ENCODE measurements at regions not wholly inside any gene's neighbourhood (a gene's known extent, or its start where the extent isn't known, plus 50 kb on each side); places are given as distances from the start of the nearest gene placed in this dataset.

DNA sequence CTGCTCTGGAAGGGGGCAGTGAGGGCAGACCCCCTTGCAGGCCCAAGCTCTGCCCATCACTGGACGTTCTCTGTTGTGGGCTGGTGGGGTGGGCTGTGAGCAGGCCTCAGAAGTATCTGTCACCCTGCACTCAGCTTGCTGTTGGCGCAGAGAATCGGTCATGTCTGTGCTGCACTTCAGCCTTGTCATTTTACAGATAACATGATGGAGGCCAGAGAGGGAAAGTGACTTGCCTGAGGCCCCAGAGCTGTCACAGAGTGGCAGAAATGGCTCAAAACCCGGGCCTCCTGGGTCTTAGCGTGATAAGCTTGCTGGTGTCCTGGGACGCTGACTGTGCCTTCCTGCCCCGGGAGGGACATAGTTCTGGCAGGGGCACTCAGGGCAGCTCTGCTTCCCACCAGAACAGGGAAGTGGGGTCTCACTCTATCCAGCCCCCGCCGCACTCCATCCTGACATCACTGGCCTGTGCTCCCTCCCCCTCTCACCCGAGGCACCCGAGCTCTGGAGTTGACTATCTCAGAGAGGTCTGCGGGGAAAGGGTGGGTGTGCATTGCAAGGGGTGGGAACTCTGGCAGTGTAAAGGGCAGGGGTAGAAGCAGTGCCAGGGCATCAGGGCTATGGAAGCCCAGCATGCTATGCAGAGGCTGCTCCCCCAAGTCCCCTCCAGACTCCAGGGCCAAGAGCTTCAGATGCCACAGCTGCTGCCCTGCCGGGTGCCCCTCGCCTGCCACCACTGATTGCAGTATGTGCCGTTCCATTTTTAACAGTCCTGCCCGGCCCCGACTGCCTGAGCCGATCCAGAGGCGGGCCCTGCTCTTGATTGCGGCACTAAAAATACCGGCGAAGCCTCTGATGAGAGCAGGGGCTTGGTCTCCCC lies 50.4 kb upstream of the NECTIN1 start:
- Mint-ChIP-seq H3K9me3 (peaks cover 8% of the 10 kb centered on the region), H3K36me3 (ENCODE audit: low read depth) (no peaks in the 10 kb centered on the region), H3K4me3 (no peak overlapping the region), H3K27ac (no peak overlapping the region), H3K27me3 (peaks cover 20% of the 10 kb centered on the region), H3K4me1 (ENCODE audit: low read depth) (no peaks in the 10 kb centered on the region)
- intact Hi-C loops (cut with micrococcal nuclease) = no loop called here
